GM23338 (cell line): ENCODE measurements at regions not wholly inside any gene's neighbourhood (a gene's known extent, or its start where the extent isn't known, plus 50 kb on each side); places are given as distances from the start of the nearest gene placed in this dataset.

Source experiments
- ATAC-seq: fragments of 200-7000 bp; cut with Tn5 transposase; 3 replicates; pipeline ENCODE4 v1.9.1; 2020
- DNase-seq: peaks from one replicate; pipeline ENCODE4 v3.0.0-alpha.2; 2015; ENCODE audit warnings: low spot score
- H2AFZ ChIP-seq: fragments of 200-600 bp; sonication (generic); 2 replicates; pipeline ENCODE4 v1.8.0; 2016; ENCODE audit warnings: antibody characterized with exemption, mild to moderate bottlenecking, moderate library complexity
- H3F3A ChIP-seq: fragments of 200-600 bp; sonication (generic); replicated peaks from 2 replicates; pipeline ENCODE4 v1.8.0; 2017; ENCODE audit warnings: antibody characterized with exemption, mixed run types, low read depth
- H3K27ac ChIP-seq: fragments of 200-600 bp; sonication (generic); 2 replicates; pipeline ENCODE4 v1.6.1; 2016; ENCODE audit warnings: low read depth
- H3K27me3 ChIP-seq: fragments of 200-600 bp; sonication (generic); 2 replicates; pipeline ENCODE4 v1.8.0; 2016; ENCODE audit warnings: mild to moderate bottlenecking, mixed run types, moderate library complexity; ENCODE audit not compliant: insufficient read depth
- H3K36me3 ChIP-seq: fragments of 200-600 bp; sonication (generic); 2 replicates; pipeline ENCODE4 v1.8.0; 2016; ENCODE audit warnings: mild to moderate bottlenecking; ENCODE audit not compliant: insufficient read depth
- H3K4me1 ChIP-seq: fragments of 200-600 bp; sonication (generic); 2 replicates; pipeline ENCODE4 v1.8.0; 2016; ENCODE audit warnings: mild to moderate bottlenecking, moderate library complexity; ENCODE audit not compliant: insufficient read depth
- H3K4me2 ChIP-seq: fragments of 200-600 bp; sonication (generic); 2 replicates; pipeline ENCODE4 v1.7.1; 2017; ENCODE audit warnings: mixed run types
- H3K4me3 ChIP-seq: fragments of 200-600 bp; sonication (generic); 2 replicates; pipeline ENCODE4 v1.6.1; 2016; ENCODE audit warnings: mixed run types
- H3K79me2 ChIP-seq: fragments of 200-600 bp; sonication (generic); replicated peaks from 2 replicates; pipeline ENCODE4 v1.8.0; 2017; ENCODE audit warnings: mild to moderate bottlenecking; ENCODE audit not compliant: insufficient read depth
- H3K9me2 ChIP-seq: fragments of 200-600 bp; sonication (generic); 2 replicates; pipeline ENCODE4 v1.8.0; 2017; ENCODE audit not compliant: insufficient read depth
- H4K20me1 ChIP-seq: fragments of 200-600 bp; sonication (generic); replicated peaks from 2 replicates; pipeline ENCODE4 v1.8.0; 2017; ENCODE audit warnings: mild to moderate bottlenecking; ENCODE audit not compliant: insufficient read depth
- H3K27ac Mint-ChIP-seq: 2 replicates; pipeline ENCODE4 v1.8.0; 2020; ENCODE audit warnings: inconsistent platforms, mild to moderate bottlenecking, moderate library complexity, mixed read lengths
- H3K27me3 Mint-ChIP-seq: 3 replicates; pipeline ENCODE4 v1.8.0; 2022; ENCODE audit warnings: low read depth, mild to moderate bottlenecking, moderate library complexity, mixed read lengths, inconsistent platforms; ENCODE audit not compliant: insufficient read depth, poor library complexity
- H3K36me3 Mint-ChIP-seq: 3 replicates; pipeline ENCODE4 v1.8.0; 2021; ENCODE audit warnings: low read depth, mild to moderate bottlenecking, inconsistent platforms, moderate library complexity, mixed read lengths
- H3K4me1 Mint-ChIP-seq: 3 replicates; pipeline ENCODE4 v1.8.0; 2020; ENCODE audit warnings: mild to moderate bottlenecking, inconsistent platforms, mixed read lengths
- H3K4me3 Mint-ChIP-seq: 3 replicates; pipeline ENCODE4 v1.8.0; 2021; ENCODE audit warnings: moderate library complexity, mild to moderate bottlenecking, inconsistent platforms, mixed read lengths
- H3K9me3 Mint-ChIP-seq: 3 replicates; pipeline ENCODE4 v1.8.0; 2020; ENCODE audit warnings: moderate library complexity, mild to moderate bottlenecking, inconsistent platforms, mixed read lengths
- CREB1 ChIP-seq: fragments of 250-450 bp; sonication (Bioruptor Pico); IDR thresholded peaks from 2 replicates; pipeline ENCODE4 v1.5.0; 2020; ENCODE audit warnings: low read depth, mild to moderate bottlenecking, moderate library complexity
- EZH2phosphoT487 ChIP-seq: fragments of 200-600 bp; sonication (generic); IDR thresholded peaks from one replicate; pipeline ENCODE4 v1.8.1; 2018; ENCODE audit warnings: antibody characterized with exemption; ENCODE audit not compliant: unreplicated experiment
- NANOG ChIP-seq: IDR thresholded peaks from 2 replicates; pipeline ENCODE4 v1.6.1; 2016; ENCODE audit warnings: antibody characterized with exemption, borderline replicate concordance
- POLR2AphosphoS5 ChIP-seq: IDR thresholded peaks from 2 replicates; pipeline ENCODE4 v1.6.1; 2016; ENCODE audit warnings: antibody characterized with exemption, low read depth
- ZNF114 ChIP-seq: fragments of 250-450 bp; sonication (Bioruptor Pico); IDR thresholded peaks from 2 replicates; pipeline ENCODE4 v1.5.0; 2020; ENCODE audit warnings: mild to moderate bottlenecking, moderate library complexity
- ZNF331 ChIP-seq: fragments of 250-450 bp; sonication (Bioruptor Pico); IDR thresholded peaks from 2 replicates; pipeline ENCODE4 v1.5.0; 2020; ENCODE audit warnings: low read depth, mild to moderate bottlenecking, moderate library complexity
- TF ChIP-seq, protein P1 (sequence below): fragments of 250-450 bp; sonication (Bioruptor Pico); IDR thresholded peaks from 2 replicates; pipeline ENCODE4 v1.5.0; 2020; ENCODE audit warnings: mild to moderate bottlenecking, moderate library complexity

GRCh38 chr16:87177673-87178072 lies 139.5 kb downstream of the C16orf95 start:
- Histone ChIP-seq H3K4me2 (peak overlapping the region; percentile 38; the same call in 1 of the 2 replicates), H3K27ac (no peak overlapping the region), H3K4me3 (0 out of 2 replicates have a peak overlapping the region, but pooled peaks have one; percentile 11), H3K9me2 (no peaks in the 10 kb centered on the region), H4K20me1 (no peaks in the 10 kb centered on the region), H3K36me3 (no peaks in the 10 kb centered on the region), H2AFZ (peak overlapping the region; percentile 81; the same call in 1 of the 2 replicates), H3K4me1 (peaks cover 8% of the 10 kb centered on the region; the same call in 1 of the 2 replicates), H3K79me2 (no peaks in the 10 kb centered on the region), H3K27me3 (no peaks in the 10 kb centered on the region), H3F3A (no peaks in the 10 kb centered on the region)
- H3K36me3 Mint-ChIP-seq: no peaks in the 10 kb centered on the region
- DNase-seq: no peak
- H3K4me3 Mint-ChIP-seq: peak overlapping the region; percentile 63
- H3K27me3 Mint-ChIP-seq: peaks cover 26% of the 10 kb centered on the region
- ATAC-seq: no peak; the same call in 2 of the 3 replicates
- peaks cover 20% of the 10 kb centered on the region for H3K4me1 Mint-ChIP-seq
- TF ChIP-seq, protein P1, sequence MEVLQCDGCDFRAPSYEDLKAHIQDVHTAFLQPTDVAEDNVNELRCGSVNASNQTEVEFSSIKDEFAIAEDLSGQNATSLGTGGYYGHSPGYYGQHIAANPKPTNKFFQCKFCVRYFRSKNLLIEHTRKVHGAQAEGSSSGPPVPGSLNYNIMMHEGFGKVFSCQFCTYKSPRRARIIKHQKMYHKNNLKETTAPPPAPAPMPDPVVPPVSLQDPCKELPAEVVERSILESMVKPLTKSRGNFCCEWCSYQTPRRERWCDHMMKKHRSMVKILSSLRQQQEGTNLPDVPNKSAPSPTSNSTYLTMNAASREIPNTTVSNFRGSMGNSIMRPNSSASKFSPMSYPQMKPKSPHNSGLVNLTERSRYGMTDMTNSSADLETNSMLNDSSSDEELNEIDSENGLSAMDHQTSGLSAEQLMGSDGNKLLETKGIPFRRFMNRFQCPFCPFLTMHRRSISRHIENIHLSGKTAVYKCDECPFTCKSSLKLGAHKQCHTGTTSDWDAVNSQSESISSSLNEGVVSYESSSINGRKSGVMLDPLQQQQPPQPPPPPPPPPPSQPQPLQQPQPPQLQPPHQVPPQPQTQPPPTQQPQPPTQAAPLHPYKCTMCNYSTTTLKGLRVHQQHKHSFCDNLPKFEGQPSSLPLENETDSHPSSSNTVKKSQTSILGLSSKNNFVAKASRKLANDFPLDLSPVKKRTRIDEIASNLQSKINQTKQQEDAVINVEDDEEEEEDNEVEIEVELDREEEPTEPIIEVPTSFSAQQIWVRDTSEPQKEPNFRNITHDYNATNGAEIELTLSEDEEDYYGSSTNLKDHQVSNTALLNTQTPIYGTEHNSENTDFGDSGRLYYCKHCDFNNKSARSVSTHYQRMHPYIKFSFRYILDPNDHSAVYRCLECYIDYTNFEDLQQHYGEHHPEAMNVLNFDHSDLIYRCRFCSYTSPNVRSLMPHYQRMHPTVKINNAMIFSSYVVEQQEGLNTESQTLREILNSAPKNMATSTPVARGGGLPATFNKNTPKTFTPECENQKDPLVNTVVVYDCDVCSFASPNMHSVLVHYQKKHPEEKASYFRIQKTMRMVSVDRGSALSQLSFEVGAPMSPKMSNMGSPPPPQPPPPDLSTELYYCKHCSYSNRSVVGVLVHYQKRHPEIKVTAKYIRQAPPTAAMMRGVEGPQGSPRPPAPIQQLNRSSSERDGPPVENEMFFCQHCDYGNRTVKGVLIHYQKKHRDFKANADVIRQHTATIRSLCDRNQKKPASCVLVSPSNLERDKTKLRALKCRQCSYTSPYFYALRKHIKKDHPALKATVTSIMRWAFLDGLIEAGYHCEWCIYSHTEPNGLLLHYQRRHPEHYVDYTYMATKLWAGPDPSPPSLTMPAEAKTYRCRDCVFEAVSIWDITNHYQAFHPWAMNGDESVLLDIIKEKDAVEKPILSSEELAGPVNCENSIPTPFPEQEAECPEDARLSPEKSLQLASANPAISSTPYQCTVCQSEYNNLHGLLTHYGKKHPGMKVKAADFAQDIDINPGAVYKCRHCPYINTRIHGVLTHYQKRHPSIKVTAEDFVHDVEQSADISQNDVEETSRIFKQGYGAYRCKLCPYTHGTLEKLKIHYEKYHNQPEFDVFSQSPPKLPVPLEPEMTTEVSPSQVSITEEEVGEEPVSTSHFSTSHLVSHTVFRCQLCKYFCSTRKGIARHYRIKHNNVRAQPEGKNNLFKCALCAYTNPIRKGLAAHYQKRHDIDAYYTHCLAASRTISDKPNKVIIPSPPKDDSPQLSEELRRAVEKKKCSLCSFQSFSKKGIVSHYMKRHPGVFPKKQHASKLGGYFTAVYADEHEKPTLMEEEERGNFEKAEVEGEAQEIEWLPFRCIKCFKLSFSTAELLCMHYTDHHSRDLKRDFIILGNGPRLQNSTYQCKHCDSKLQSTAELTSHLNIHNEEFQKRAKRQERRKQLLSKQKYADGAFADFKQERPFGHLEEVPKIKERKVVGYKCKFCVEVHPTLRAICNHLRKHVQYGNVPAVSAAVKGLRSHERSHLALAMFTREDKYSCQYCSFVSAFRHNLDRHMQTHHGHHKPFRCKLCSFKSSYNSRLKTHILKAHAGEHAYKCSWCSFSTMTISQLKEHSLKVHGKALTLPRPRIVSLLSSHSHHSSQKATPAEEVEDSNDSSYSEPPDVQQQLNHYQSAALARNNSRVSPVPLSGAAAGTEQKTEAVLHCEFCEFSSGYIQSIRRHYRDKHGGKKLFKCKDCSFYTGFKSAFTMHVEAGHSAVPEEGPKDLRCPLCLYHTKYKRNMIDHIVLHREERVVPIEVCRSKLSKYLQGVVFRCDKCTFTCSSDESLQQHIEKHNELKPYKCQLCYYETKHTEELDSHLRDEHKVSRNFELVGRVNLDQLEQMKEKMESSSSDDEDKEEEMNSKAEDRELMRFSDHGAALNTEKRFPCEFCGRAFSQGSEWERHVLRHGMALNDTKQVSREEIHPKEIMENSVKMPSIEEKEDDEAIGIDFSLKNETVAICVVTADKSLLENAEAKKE: no peak
- TF ChIP-seq ZNF114 (no peak), POLR2AphosphoS5 (no peak)
- H3K27ac Mint-ChIP-seq: no peak overlapping the region
- no peaks in the 10 kb centered on the region for H3K9me3 Mint-ChIP-seq

- no peak overlapping the region for H3K27ac Mint-ChIP-seq
- no peaks in the 10 kb centered on the region for H3K36me3 Mint-ChIP-seq
- no peaks in the 10 kb centered on the region for H4K20me1 ChIP-seq
- no peaks in the 10 kb centered on the region for H3K36me3 ChIP-seq
- H2AFZ ChIP-seq: peak overlapping the region; percentile 81
- H3K27ac ChIP-seq: no peak overlapping the region
- H3K4me2 ChIP-seq: peak overlapping the region; percentile 38; the same call in 1 of the 2 replicates
- H3K4me3 ChIP-seq: 0 out of 2 replicates have a peak overlapping the region, but pooled peaks have one; percentile 11
- H3K9me3 Mint-ChIP-seq: no peaks in the 10 kb centered on the region
- H3K4me3 Mint-ChIP-seq: peak overlapping the region; percentile 63
- peaks cover 20% of the 10 kb centered on the region for H3K4me1 Mint-ChIP-seq
- H3K27me3 ChIP-seq: no peaks in the 10 kb centered on the region
- H3K27me3 Mint-ChIP-seq: peaks cover 23% of the 10 kb centered on the region
- H3K79me2 ChIP-seq: no peaks in the 10 kb centered on the region
- ATAC-seq: peak; percentile 68
- H3K9me2 ChIP-seq: no peaks in the 10 kb centered on the region
- peaks cover 8% of the 10 kb centered on the region; the same call in 1 of the 2 replicates for H3K4me1 ChIP-seq
- H3F3A ChIP-seq: no peaks in the 10 kb centered on the region
- peak; percentile 35 for DNase-seq
- TF ChIP-seq NANOG (no peak), EZH2phosphoT487 (no peak), CREB1 (no peak), POLR2AphosphoS5 (no peak), ZNF331 (CRISPR knock-in tag) (no peak), ZNF114 (no peak)
Observed at GRCh38 chr16:87178177-87178863, 138.9 kb downstream of the C16orf95 start.
